G401 (cell line): ENCODE measurements at regions not wholly inside any gene's neighbourhood (a gene's known extent, or its start where the extent isn't known, plus 50 kb on each side); places are given as distances from the start of the nearest gene placed in this dataset.
"Not testable (repeated sequence)": the region's sequence is repeated elsewhere in the genome, so short reads cannot be mapped to it uniquely, and the experiment has no call there.

ENCODE experiments used
- DNase-seq: peaks from one replicate; pipeline ENCODE4 v3.0.0-alpha.2; 2015; ENCODE audit warnings: low spot score
- in situ Hi-C: cut with HindIII; loops from 2 replicates; pipeline ENCODE4 v1.10.0; 2016; ENCODE audit warnings: low sequenced_read_pairs, mixed read lengths

GRCh38 chr5:92064993-92065392 lies 681.9 kb upstream of the ARRDC3 start:
- in situ Hi-C loops = no loop called here
- DNase-seq = no peak

GRCh38 chr5:92051741-92052140 lies 668.6 kb upstream of the ARRDC3 start:
- DNase-seq = no peak
- in situ Hi-C loops = no loop called here

GRCh38 chr5:92050970-92051369 lies 667.9 kb upstream of the ARRDC3 start:
- in situ Hi-C loops = no loop called here
- DNase-seq = no peak

GRCh38 chr5:92041911-92042660 lies 659.0 kb upstream of the ARRDC3 start:
- no peak for DNase-seq
- in situ Hi-C loops = no loop called here

GRCh38 chr5:92041206-92041605 lies 658.1 kb upstream of the ARRDC3 start:
- in situ Hi-C loops = no loop called here
- no peak for DNase-seq

GRCh38 chr5:92029792-92030191 lies 646.7 kb upstream of the ARRDC3 start:
- DNase-seq, in situ Hi-C loops: not testable (repeated sequence)

GRCh38 chr5:92023555-92023954 lies 640.4 kb upstream of the ARRDC3 start:
- in situ Hi-C loops = no loop called here

GRCh38 chr5:92023141-92023471 lies 640.0 kb upstream of the ARRDC3 start:
- no peak for DNase-seq
- in situ Hi-C loops = no loop called here

More at GRCh38 chr5:92023555-92023954, 640.4 kb upstream of the ARRDC3 start:
- DNase-seq = no peak

- no peak for DNase-seq
- in situ Hi-C loops = no loop called here
These were observed 639.5 kb upstream of the ARRDC3 start for GRCh38 chr5:92022415-92023140.

- no peak for DNase-seq
- in situ Hi-C loops = no loop called here
These were observed 636.4 kb upstream of the ARRDC3 start for GRCh38 chr5:92019376-92019990.

GRCh38 chr5:92017776-92018175 lies 634.7 kb upstream of the ARRDC3 start:
- DNase-seq = no peak
- in situ Hi-C loops = no loop called here

- DNase-seq, in situ Hi-C loops: not testable (repeated sequence)
These were observed 628.7 kb upstream of the ARRDC3 start for GRCh38 chr5:92011845-92012244.

- in situ Hi-C loops = no loop called here
These were observed 620.7 kb upstream of the ARRDC3 start for GRCh38 chr5:92003806-92004205.

GRCh38 chr5:92002721-92003274 lies 619.7 kb upstream of the ARRDC3 start:
- in situ Hi-C loops = no loop called here
- no peak for DNase-seq

More at GRCh38 chr5:92003806-92004205, 620.7 kb upstream of the ARRDC3 start:
- no peak for DNase-seq

GRCh38 chr5:91998774-91999173 lies 615.7 kb upstream of the ARRDC3 start:
- no peak for DNase-seq
- in situ Hi-C loops = no loop called here

- in situ Hi-C loops = no loop called here
- no peak for DNase-seq
These were observed 600.8 kb upstream of the ARRDC3 start for GRCh38 chr5:91983869-91984268.

- no peak for DNase-seq
- in situ Hi-C loops = no loop called here
These were observed 595.2 kb upstream of the ARRDC3 start for GRCh38 chr5:91978221-91978882.

- DNase-seq = no peak
- in situ Hi-C loops = no loop called here
These were observed 594.5 kb upstream of the ARRDC3 start for GRCh38 chr5:91977579-91977978.

GRCh38 chr5:91976451-91976850 lies 593.3 kb upstream of the ARRDC3 start:
- in situ Hi-C loops = no loop called here
- DNase-seq = no peak

- no peak for DNase-seq
- in situ Hi-C loops = no loop called here
These were observed 580.0 kb upstream of the ARRDC3 start for GRCh38 chr5:91963166-91963565.
